ENCODE measurements at regions not wholly inside any gene's neighbourhood (a gene's known extent, or its start where the extent isn't known, plus 50 kb on each side); places are given as distances from the start of the nearest gene placed in this dataset.

GRCh38 chr5:93322974-93323860 is 257.8 kb downstream of the NR2F1-AS1 start:
- DNase-seq (ENCODE audit: low read depth in 4 of 4, low spot score in 3 of 4): no peak

- no peak for DNase-seq (ENCODE audit: low read depth in 4 of 4, low spot score in 3 of 4)
Observed at GRCh38 chr5:93320920-93321445, 260.0 kb downstream of the NR2F1-AS1 start.

- DNase-seq (ENCODE audit: low read depth in 4 of 4, low spot score in 3 of 4): no peak
Observed at GRCh38 chr5:93313672-93314071, 267.3 kb downstream of the NR2F1-AS1 start.

- DNase-seq (ENCODE audit: low read depth in 4 of 4, low spot score in 3 of 4): no peak
Observed at GRCh38 chr5:93311881-93312280, 269.1 kb downstream of the NR2F1-AS1 start.

DNA sequence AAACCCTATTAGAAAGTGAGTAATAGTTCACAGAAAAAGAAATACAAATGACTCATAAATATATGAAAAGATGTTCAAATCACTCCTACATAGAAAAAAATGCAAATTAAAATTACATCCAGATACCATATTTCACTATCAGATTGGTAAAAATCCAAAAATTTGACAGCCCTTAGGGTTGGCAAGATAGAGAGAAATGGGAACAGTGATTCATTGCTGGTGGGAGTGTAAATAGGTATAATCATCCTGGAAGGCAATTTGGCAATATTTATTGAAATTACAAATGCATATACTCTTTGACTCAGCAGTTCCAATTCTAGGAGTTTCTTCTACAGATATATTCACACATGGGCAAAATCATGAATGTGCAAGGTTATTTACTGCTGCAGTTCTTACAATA is 273.5 kb downstream of the NR2F1-AS1 start:
- no peak for DNase-seq (ENCODE audit: low read depth in 4 of 4, low spot score in 3 of 4)

GRCh38 chr5:93305984-93306383 is 275.0 kb downstream of the NR2F1-AS1 start:
- DNase-seq (ENCODE audit: low read depth in 4 of 4, low spot score in 3 of 4): no peak

- no peak for DNase-seq (ENCODE audit: low read depth in 4 of 4, low spot score in 3 of 4)
Observed at GRCh38 chr5:93304456-93305250, 276.4 kb downstream of the NR2F1-AS1 start.

DNA sequence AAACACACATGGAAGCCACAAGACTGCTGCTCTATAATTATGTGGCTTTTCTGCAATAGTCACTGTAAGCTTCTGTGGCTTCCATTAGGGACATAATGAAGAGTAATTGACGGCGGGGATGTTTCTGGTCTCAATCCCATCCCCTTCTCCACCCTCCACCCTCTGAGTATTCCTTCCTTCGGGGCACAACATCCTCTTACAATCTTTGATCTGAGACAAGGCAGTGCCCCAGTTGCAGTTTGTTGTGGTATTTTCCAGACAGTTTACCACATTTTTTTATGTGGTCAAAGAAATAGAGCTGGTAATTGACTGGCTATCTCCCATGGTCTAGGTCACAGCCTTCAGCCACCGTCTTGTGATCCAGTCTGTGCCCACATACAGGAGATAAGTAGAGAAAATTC is 277.7 kb downstream of the NR2F1-AS1 start:
- no peak for DNase-seq (ENCODE audit: low read depth in 4 of 4, low spot score in 3 of 4)

DNA sequence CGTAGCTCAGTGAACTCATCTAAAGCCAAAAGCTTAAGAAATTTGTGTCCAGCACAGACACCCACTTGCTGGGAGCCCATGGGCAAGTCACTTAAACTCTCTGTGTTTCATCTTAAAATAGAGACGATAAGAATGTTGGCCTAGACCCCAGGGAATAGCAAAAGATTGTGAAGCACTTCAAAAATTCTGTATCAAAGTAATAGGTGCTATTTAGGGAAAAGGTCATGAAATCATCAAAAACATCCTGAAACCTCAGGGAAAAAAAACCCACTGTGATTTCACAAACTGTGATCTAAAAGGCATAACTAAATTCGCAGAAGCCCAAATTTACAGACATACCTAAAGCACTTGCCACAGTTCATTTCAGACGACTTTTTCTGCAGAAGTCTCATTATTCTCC is 278.3 kb downstream of the NR2F1-AS1 start:
- DNase-seq (ENCODE audit: low read depth in 4 of 4, low spot score in 3 of 4): no peak

- no peak for DNase-seq (ENCODE audit: low read depth in 4 of 4, low spot score in 3 of 4)
Observed at GRCh38 chr5:93300945-93301344, 280.1 kb downstream of the NR2F1-AS1 start.

DNA sequence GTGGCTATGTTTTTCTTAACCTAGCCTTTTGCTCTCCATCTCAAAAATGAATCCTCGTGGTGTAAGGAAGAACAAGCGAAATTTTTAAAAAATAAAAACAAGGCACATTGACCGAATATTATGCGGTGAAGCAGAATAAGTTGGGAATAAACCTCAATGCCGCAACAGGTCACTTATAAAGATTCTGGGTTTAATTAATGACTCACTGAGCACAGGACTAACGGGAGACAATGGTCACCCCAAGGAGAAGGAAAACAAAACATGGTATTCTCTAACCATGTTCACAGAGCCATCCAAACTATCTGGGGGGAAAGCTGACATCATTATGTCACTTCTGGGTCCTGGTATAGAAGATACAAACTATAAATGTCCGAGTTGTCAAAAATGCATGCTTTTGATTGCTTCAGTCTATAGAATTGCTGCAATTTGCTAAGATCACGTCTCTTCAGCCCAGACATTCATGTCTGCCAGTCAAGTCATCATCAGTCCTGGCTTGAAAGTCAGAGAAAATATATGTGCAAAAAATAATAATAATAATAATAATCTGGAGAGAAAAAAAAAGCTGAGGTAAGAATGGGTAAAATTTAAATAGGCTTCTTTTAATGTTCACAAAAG is 280.6 kb downstream of the NR2F1-AS1 start:
- no peak for DNase-seq (ENCODE audit: low read depth in 4 of 4, low spot score in 3 of 4)

DNA sequence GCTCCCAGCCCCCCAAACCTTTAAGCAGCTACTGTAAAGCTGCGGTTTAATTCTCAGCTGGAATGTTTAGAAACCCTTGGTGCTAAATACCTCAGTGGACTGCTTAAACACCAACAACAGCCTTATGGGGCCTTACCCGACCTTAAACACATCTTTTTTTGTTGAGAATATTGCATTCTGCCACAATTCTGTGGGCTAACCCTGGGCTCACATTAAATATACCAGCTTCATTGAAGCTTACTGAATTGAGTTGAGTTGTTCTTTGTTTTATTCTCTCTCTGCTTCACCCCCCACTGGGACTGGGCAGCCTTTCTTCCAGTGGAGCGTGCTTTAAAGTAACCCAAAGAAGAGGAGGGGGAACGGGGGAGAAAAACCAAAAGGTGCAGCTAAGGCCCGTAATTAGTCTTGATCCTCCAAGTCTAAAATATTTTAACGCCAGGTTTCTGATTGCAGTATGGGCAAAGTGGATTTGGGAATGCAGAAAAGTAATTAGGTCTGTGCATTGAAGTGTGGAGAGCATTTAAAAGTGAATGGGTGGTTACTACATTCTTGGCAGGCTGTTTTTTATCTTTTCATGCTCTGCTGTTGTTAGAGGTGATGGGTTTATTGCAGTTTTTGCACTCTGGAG is 281.2 kb downstream of the NR2F1-AS1 start:
- DNase-seq (ENCODE audit: low read depth in 4 of 4, low spot score in 3 of 4): peak in 3 of 4 donors; percentile 40 to 72 (median 52)

GRCh38 chr5:93297116-93297515 is 283.9 kb downstream of the NR2F1-AS1 start:
- no peak for DNase-seq (ENCODE audit: low read depth in 4 of 4, low spot score in 3 of 4)

GRCh38 chr5:93296338-93296737 is 284.7 kb downstream of the NR2F1-AS1 start:
- DNase-seq (ENCODE audit: low read depth in 4 of 4, low spot score in 3 of 4): no peak

- DNase-seq (ENCODE audit: low read depth in 4 of 4, low spot score in 3 of 4): no peak
Observed at GRCh38 chr5:93294996-93295395, 286.0 kb downstream of the NR2F1-AS1 start.

DNA sequence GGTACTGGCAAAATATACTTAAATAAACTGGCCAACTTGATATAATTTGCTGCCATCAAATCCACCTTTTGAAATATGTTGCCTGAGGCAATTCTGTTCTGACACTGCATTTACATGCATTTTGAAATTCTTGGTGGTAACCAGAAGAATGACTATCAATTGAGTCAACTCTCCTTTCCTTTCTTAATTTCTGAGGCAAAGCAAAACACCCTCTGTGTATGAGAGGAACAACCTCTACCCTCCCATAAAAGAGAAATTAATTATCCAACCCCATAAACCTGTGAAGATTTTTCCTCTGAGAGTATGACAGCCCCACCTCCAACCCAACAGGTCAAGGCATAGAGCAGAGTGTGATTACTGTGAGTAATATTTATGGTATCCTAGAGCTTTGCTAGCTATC is 286.8 kb downstream of the NR2F1-AS1 start:
- DNase-seq (ENCODE audit: low read depth in 4 of 4, low spot score in 3 of 4): no peak

GRCh38 chr5:93289942-93290341 is 291.1 kb downstream of the NR2F1-AS1 start:
- no peak for DNase-seq (ENCODE audit: low read depth in 4 of 4, low spot score in 3 of 4)

- DNase-seq (ENCODE audit: low read depth in 4 of 4, low spot score in 3 of 4): no peak
Observed at GRCh38 chr5:93285461-93285860, 295.6 kb downstream of the NR2F1-AS1 start.

DNA sequence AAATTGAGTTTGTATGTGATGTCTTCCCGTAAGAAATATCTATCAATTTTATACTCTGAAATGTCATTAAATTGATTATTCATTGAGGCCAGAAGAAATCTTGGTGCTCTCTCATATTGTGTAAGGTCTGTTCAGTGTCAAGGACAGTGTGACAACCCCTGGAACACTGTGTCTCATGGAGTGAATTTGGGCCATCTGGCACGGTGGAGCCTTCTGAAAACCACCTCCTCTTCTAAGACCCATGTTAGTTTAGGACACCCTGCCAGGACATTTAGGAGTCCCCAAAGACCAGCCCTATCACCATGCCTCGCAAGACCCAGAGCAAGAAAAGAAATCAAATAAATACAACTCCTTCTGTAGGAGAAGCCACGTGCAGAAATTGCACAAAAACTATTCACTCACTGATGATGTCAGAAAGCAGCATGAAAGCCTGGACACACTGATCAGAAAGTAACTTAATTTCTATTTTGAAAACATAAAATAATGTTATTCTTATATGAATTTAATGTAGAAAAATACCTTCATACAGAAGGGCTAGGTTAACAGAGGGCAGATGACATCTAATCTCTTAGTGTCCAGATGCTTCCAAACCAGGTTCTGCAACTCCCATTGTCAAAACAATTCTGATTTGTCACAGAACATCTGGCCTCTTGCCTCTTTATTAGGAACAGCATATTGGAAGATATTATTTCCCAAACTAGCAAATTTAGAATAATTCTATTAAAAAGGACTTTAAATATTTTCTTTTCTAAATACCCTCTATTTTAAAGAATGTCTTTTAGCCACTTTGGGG is 298.8 kb downstream of the NR2F1-AS1 start:
- DNase-seq (ENCODE audit: low read depth in 4 of 4, low spot score in 3 of 4): no peak

DNA sequence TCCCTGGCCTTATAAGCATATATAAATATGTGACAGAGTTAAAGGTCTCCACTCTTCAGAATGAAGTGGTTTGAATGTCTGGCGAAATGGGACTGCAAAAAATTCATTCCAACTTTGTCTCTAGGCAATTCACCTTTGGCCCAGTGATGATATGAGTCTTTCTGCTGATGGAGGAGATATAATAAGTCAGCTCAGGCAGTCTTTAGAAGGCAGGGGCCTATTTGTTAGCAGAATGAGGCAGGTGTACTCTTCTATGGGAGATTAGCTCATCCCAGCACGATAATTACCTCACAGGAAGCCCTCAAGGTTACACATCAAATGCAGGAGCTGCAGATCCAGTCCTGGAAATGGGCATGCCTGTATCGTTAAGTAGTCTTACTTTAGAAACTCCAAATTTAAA is 300.5 kb downstream of the NR2F1-AS1 start:
- no peak for DNase-seq (ENCODE audit: low read depth in 4 of 4, low spot score in 3 of 4)

Measured in left renal pelvis (tissue), 4 donors.